OCI-LY7 (cell line): ENCODE measurements at regions not wholly inside any gene's neighbourhood (a gene's known extent, or its start where the extent isn't known, plus 50 kb on each side); places are given as distances from the start of the nearest gene placed in this dataset.

ENCODE experiments used
- EZH2phosphoT487 ChIP-seq: fragments of 200-600 bp; sonication (generic); IDR thresholded peaks from 2 replicates; pipeline ENCODE4 v1.6.1; 2018; ENCODE audit warnings: low read depth, borderline replicate concordance, mild to moderate bottlenecking, mixed run types, antibody characterized with exemption, low read length, moderate library complexity, mixed read lengths
- TF ChIP-seq, protein P1 (sequence below): fragments of 200-600 bp; sonication (generic); conservative IDR thresholded peaks from 2 replicates; pipeline ENCODE4 v1.5.1; 2014; ENCODE audit warnings: mild to moderate bottlenecking, antibody characterized with exemption, low read length, moderate library complexity, mixed read lengths

- TF ChIP-seq, protein P1, sequence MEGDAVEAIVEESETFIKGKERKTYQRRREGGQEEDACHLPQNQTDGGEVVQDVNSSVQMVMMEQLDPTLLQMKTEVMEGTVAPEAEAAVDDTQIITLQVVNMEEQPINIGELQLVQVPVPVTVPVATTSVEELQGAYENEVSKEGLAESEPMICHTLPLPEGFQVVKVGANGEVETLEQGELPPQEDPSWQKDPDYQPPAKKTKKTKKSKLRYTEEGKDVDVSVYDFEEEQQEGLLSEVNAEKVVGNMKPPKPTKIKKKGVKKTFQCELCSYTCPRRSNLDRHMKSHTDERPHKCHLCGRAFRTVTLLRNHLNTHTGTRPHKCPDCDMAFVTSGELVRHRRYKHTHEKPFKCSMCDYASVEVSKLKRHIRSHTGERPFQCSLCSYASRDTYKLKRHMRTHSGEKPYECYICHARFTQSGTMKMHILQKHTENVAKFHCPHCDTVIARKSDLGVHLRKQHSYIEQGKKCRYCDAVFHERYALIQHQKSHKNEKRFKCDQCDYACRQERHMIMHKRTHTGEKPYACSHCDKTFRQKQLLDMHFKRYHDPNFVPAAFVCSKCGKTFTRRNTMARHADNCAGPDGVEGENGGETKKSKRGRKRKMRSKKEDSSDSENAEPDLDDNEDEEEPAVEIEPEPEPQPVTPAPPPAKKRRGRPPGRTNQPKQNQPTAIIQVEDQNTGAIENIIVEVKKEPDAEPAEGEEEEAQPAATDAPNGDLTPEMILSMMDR: no peak
- no peak for TF ChIP-seq EZH2phosphoT487
Measured at GRCh38 chr2:175372704-175373701, 191.5 kb upstream of the ATP5MC3 start.
